ENCODE measurements at regions not wholly inside any gene's neighbourhood (a gene's known extent, or its start where the extent isn't known, plus 50 kb on each side); places are given as distances from the start of the nearest gene placed in this dataset.

DNA sequence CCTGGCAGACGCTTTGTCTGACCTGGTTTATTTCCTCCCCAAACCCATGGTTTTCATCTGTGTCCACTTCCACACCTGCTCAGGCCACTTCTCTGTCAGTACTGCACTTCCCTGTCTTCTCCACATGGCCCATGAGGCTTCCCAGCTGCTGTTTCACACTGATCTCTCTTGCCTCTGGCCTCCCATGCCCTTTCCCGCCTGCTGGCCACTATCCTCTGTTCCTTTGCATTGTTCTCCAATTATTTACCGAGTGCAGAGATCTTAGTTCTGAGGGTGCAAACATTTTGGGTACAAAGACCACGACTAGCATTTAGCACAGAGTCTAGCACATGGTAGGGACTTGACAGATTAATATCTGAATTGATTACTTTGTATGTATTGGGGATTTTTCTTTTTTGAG lies 174.8 kb upstream of the NPY2R start:
- no peak for TF ChIP-seq CTCF (IDR thresholded peaks at IDR 0.05)
- TF ChIP-seq POLR2A (IDR thresholded peaks at IDR 0.05): no peak
